Ishikawa (cell line): ENCODE measurements at regions not wholly inside any gene's neighbourhood (a gene's known extent, or its start where the extent isn't known, plus 50 kb on each side); places are given as distances from the start of the nearest gene placed in this dataset.

Experiments
- CEBPB ChIP-seq: IDR thresholded peaks from 2 replicates; pipeline ENCODE4 v1.6.1; 2012
- CREB1 ChIP-seq: IDR thresholded peaks from 2 replicates; pipeline ENCODE4 v1.6.1; 2012; ENCODE audit warnings: low read depth
- EGR1 ChIP-seq: IDR thresholded peaks from 2 replicates; pipeline ENCODE4 v1.6.1; 2012
- EP300 ChIP-seq: IDR thresholded peaks from 2 replicates; pipeline ENCODE4 v1.6.1; 2012; ENCODE audit warnings: borderline replicate concordance
- FOXM1 ChIP-seq: IDR thresholded peaks from 2 replicates; pipeline ENCODE4 v1.6.1; 2012; ENCODE audit warnings: low read depth, borderline replicate concordance
- MAX ChIP-seq: IDR thresholded peaks from 2 replicates; pipeline ENCODE4 v1.6.1; 2012
- NFIC ChIP-seq: IDR thresholded peaks from 2 replicates; pipeline ENCODE4 v1.6.1; 2012
- RAD21 ChIP-seq: IDR thresholded peaks from 2 replicates; pipeline ENCODE4 v1.6.1; 2012; ENCODE audit warnings: low read depth
- REST ChIP-seq: IDR thresholded peaks from 2 replicates; pipeline ENCODE4 v1.6.1; 2012; ENCODE audit warnings: low read depth, mild to moderate bottlenecking
- TAF1 ChIP-seq: IDR thresholded peaks from 2 replicates; pipeline ENCODE4 v1.6.1; 2012; ENCODE audit warnings: low read depth, mild to moderate bottlenecking
- TCF12 ChIP-seq: IDR thresholded peaks from 2 replicates; pipeline ENCODE4 v1.6.1; 2012; ENCODE audit warnings: low read depth
- TEAD4 ChIP-seq: IDR thresholded peaks from 2 replicates; pipeline ENCODE4 v1.6.1; 2012
- USF1 ChIP-seq: IDR thresholded peaks from 2 replicates; pipeline ENCODE4 v1.6.1; 2012
- YY1 ChIP-seq: IDR thresholded peaks from 2 replicates; pipeline ENCODE4 v1.6.1; 2012; ENCODE audit warnings: low read depth
- ZBTB7A ChIP-seq: IDR thresholded peaks from 2 replicates; pipeline ENCODE4 v1.6.1; 2012; ENCODE audit warnings: low read depth

DNA sequence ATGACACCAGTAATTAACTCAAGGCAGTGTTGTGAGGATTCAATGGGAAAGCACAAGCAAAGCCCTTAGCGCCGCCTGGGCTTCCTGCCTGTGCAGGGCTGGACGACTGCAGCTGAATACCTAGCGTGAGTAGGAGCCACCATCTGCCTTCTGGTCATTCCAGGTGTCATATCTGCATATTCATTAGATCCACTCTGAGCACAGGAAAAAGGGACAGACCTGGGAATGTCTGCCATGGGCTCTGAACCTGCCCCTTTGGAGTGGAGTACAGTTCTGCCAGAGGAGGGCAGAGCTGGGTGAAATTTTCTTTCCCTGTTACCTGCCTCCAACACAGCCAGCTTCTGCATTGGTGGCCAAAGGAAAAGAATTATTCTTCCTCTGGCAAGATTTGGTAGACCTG lies 298.8 kb downstream of the NSG2 start:
- TF ChIP-seq CREB1 (no peak), CEBPB (no peak), FOXM1 (no peak), TEAD4 (no peak), REST (no peak), USF1 (no peak), EP300 (no peak), TAF1 (no peak), ZBTB7A (no peak), EGR1 (no peak), RAD21 (no peak), TCF12 (no peak), MAX (no peak), YY1 (no peak), NFIC (no peak)

DNA sequence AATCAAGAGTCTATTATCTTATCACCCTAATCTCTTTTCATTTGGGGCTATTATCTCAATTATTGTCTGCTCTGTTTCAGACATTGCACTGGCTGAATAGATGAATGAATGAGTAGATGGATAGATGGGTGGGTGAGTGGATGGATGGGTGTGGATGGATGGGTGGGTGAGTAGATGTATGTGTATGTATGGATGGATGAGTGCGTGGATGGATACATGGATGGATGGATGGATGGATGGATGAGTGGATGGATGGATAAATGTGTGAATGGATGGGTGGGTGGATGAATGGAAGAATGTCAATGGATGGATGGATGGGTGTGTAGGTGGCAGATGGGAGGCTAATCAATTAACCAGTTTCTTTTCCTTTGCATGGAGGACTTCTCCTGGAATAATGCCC lies 301.7 kb downstream of the NSG2 start:
- TF ChIP-seq MAX (no peak), YY1 (no peak), ZBTB7A (no peak)

DNA sequence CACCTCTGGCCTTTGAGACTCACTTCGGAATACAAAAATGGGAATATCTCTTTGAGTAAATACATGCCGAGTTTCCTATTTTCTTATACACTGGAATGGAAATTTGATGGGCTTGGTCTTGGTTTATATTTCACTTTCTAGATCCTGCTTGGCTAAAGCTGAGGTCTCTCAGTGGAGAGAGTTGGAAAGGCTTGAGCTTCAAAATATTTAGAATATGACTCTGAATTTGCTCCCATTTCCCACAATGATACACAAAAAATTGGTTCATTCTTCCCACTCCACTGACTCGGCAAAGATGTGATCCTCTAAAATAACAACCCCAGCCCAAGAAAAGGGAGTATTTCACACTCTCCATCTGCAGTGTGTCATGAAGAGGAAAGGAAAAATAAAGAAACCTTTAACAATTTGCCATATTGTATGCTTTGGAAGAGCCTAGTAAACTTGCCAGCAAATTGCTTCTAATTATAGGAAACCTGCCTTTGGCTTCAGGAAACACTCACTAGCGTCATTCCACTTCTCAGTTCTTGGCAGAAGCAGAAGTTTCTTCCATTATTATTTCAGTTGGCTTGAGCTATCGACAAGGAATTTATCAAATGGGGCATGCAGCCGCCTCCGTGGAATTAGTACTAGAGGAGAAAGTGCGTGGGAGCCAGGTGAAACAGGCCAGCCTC lies 302.9 kb downstream of the NSG2 start:
- TF ChIP-seq TEAD4 (no peak), TAF1 (no peak), FOXM1 (no peak), YY1 (no peak), EGR1 (no peak), CREB1 (no peak), TCF12 (no peak), MAX (no peak), ZBTB7A (no peak), EP300 (no peak), REST (no peak), USF1 (no peak), NFIC (no peak), CEBPB (no peak), RAD21 (no peak)

DNA sequence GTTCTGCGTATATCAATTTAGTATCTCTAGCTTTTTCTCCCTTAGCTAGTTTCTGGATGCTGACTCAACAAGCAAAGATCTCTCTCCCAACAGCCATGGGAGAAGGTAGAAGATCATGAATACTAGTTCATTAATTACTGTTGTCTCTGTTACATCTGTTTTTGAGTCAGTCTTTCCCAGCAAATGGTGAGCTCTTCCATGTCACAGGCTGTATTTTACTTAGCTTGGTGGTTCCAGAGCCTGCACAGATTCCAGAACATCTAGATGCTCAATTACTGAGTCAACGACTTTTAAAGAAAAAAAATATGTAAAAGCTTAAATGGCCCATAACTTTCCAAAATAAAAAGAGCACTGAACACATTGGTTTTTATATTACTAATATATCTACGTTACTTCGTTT lies 307.2 kb downstream of the NSG2 start:
- TF ChIP-seq TEAD4 (no peak), EGR1 (no peak), FOXM1 (no peak), CREB1 (no peak), RAD21 (no peak), TCF12 (no peak), NFIC (no peak), YY1 (no peak), TAF1 (no peak), USF1 (no peak), MAX (no peak), CEBPB (no peak), EP300 (no peak), ZBTB7A (no peak), REST (no peak)
